ENCODE measurements at regions not wholly inside any gene's neighbourhood (a gene's known extent, or its start where the extent isn't known, plus 50 kb on each side); places are given as distances from the start of the nearest gene placed in this dataset.

GRCh38 chr11:134532921-134533421 is 120.9 kb upstream of the B3GAT1 start:
- no TSS peak for BruUV-seq (replicated peaks)
- ChIA-PET CTCF (no interaction called here), POLR2A (no interaction called here)
- Histone ChIP-seq H3K9me3 (ENCODE audit: control insufficient read depth, insufficient read depth, low read depth, low read length) (no peaks in the 10 kb centered on the region), H3K4me1 (ENCODE audit: control insufficient read depth, insufficient read depth, low read length) (no peaks in the 10 kb centered on the region), H3K27ac (ENCODE audit: low read length) (no peak overlapping the region), H3K36me3 (ENCODE audit: control insufficient read depth, insufficient read depth, low read length) (no peaks in the 10 kb centered on the region; the same call in 1 of the 2 replicates), H3K4me3 (ENCODE audit: low read depth in 2 of 2, low read length in 2 of 2) (no peak overlapping the region), H3K27me3 (ENCODE audit: control insufficient read depth, insufficient read depth, low read length) (peaks cover 10% of the 10 kb centered on the region)
- no peak for TF ChIP-seq TCF7L2 (IDR thresholded peaks at IDR 0.05; ENCODE audit: low read depth, low read length)
- TF ChIP-seq REST (IDR thresholded peaks at IDR 0.05; ENCODE audit: insufficient read depth in 1 of 2, low read depth in 2 of 2, low read length in 1 of 2) = no peak
- no peak for TF ChIP-seq CTCF (IDR thresholded peaks at IDR 0.05)
- TF ChIP-seq SIN3A (IDR thresholded peaks at IDR 0.05; ENCODE audit: borderline replicate concordance, insufficient read depth, low read depth, low read length) = no peak
- TF ChIP-seq POLR2AphosphoS5 (IDR thresholded peaks at IDR 0.05; ENCODE audit: low read depth, low read length) = no peak
- intact Hi-C loops (cut with micrococcal nuclease; ENCODE audit: unreplicated experiment) = no loop called here
- DNase-seq (ENCODE audit: low read depth, low spot score) = no peak
- ATAC-seq = no peak
- in situ Hi-C loops (cut with HindIII; ENCODE audit: low pct_unique_long_range_greater_than_20kb, low sequenced_read_pairs) = no loop called here

GRCh38 chr11:134532131-134532920 is 120.3 kb upstream of the B3GAT1 start:
- TF ChIP-seq CTCF (IDR thresholded peaks at IDR 0.05) (no peak), SIN3A (IDR thresholded peaks at IDR 0.05; ENCODE audit: borderline replicate concordance, insufficient read depth, low read depth, low read length) (no peak), TCF7L2 (IDR thresholded peaks at IDR 0.05; ENCODE audit: low read depth, low read length) (no peak), POLR2AphosphoS5 (IDR thresholded peaks at IDR 0.05; ENCODE audit: low read depth, low read length) (no peak), REST (IDR thresholded peaks at IDR 0.05; ENCODE audit: insufficient read depth in 1 of 2, low read depth in 2 of 2, low read length in 1 of 2) (no peak)
- no peaks in the 10 kb centered on the region for H3K36me3 ChIP-seq (ENCODE audit: control insufficient read depth, insufficient read depth, low read length)
- H3K27me3 ChIP-seq (ENCODE audit: control insufficient read depth, insufficient read depth, low read length) = peaks cover 6% of the 10 kb centered on the region; the same call in 1 of the 2 replicates
- ATAC-seq (no peak), DNase-seq (ENCODE audit: low read depth, low spot score) (no peak)
- H3K9me3 ChIP-seq (ENCODE audit: control insufficient read depth, insufficient read depth, low read depth, low read length) = no peaks in the 10 kb centered on the region
- CTCF ChIA-PET = no interaction called here
- in situ Hi-C loops (cut with HindIII; ENCODE audit: low pct_unique_long_range_greater_than_20kb, low sequenced_read_pairs) = no loop called here
- no peaks in the 10 kb centered on the region for H3K4me1 ChIP-seq (ENCODE audit: control insufficient read depth, insufficient read depth, low read length)
- H3K4me3 ChIP-seq (ENCODE audit: low read depth in 2 of 2, low read length in 2 of 2) = no peak overlapping the region
- POLR2A ChIA-PET = no interaction called here
- intact Hi-C loops (cut with micrococcal nuclease; ENCODE audit: unreplicated experiment) = no loop called here
- BruUV-seq (replicated peaks) = no TSS peak
- no peak overlapping the region for H3K27ac ChIP-seq (ENCODE audit: low read length)

All from Panc1 (cell line).